ENCODE measurements at regions not wholly inside any gene's neighbourhood (a gene's known extent, or its start where the extent isn't known, plus 50 kb on each side); places are given as distances from the start of the nearest gene placed in this dataset.

GRCh38 chr2:67137699-67138098, 259.4 kb upstream of the ETAA1 start:
- Histone ChIP-seq H3K27me3 (no peaks in the 10 kb centered on the region), H3K36me3 (no peaks in the 10 kb centered on the region), H3K4me1 (no peaks in the 10 kb centered on the region), H3K4me3 (no peak overlapping the region), H3K27ac (no peak overlapping the region), H3K9me3 (no peaks in the 10 kb centered on the region)
- in situ Hi-C loops (cut with MboI; ENCODE audit: low sequenced_read_pairs in 4 of 4) = no loop called here
- TF ChIP-seq CTCF (IDR thresholded peaks at IDR 0.05 in 4 of 5, conservative IDR thresholded peaks at IDR 0.05 in 1 of 5) = no peak
- no peak for TF ChIP-seq POLR2A (IDR thresholded peaks at IDR 0.05)
- intact Hi-C loops (cut with DNase I; ENCODE audit: low total_unique reads) = no loop called here
- DNase-seq (no peak), ATAC-seq (no peak)

- in situ Hi-C loops (cut with MboI; ENCODE audit: low sequenced_read_pairs in 4 of 4) (no loop called here), intact Hi-C loops (cut with DNase I; ENCODE audit: low total_unique reads) (no loop called here)
Measured at GRCh38 chr2:67142071-67142470, 255.1 kb upstream of the ETAA1 start.

GRCh38 chr2:67142741-67143140, 254.4 kb upstream of the ETAA1 start:
- DNase-seq = no peak
- Histone ChIP-seq H3K4me3 (no peak overlapping the region), H3K36me3 (no peaks in the 10 kb centered on the region), H3K4me1 (no peaks in the 10 kb centered on the region), H3K27me3 (no peaks in the 10 kb centered on the region), H3K27ac (no peak overlapping the region), H3K9me3 (no peaks in the 10 kb centered on the region)
- no peak for ATAC-seq
- in situ Hi-C loops (cut with MboI; ENCODE audit: low sequenced_read_pairs in 4 of 4) (no loop called here), intact Hi-C loops (cut with DNase I; ENCODE audit: low total_unique reads) (no loop called here)
- TF ChIP-seq POLR2A (IDR thresholded peaks at IDR 0.05) = no peak
- no peak for TF ChIP-seq CTCF (IDR thresholded peaks at IDR 0.05 in 4 of 5, conservative IDR thresholded peaks at IDR 0.05 in 1 of 5)

More at GRCh38 chr2:67142071-67142470, 255.1 kb upstream of the ETAA1 start:
- no peaks in the 10 kb centered on the region for H3K27me3 ChIP-seq
- ATAC-seq = no peak
- no peak for DNase-seq
- H3K4me3 ChIP-seq = no peak overlapping the region
- no peaks in the 10 kb centered on the region for H3K4me1 ChIP-seq
- TF ChIP-seq CTCF (IDR thresholded peaks at IDR 0.05 in 4 of 5, conservative IDR thresholded peaks at IDR 0.05 in 1 of 5) (no peak), POLR2A (IDR thresholded peaks at IDR 0.05) (no peak)
- H3K27ac ChIP-seq = no peak overlapping the region
- no peaks in the 10 kb centered on the region for H3K9me3 ChIP-seq
- no peaks in the 10 kb centered on the region for H3K36me3 ChIP-seq

- no peaks in the 10 kb centered on the region for H3K27me3 ChIP-seq
- in situ Hi-C loops (cut with MboI; ENCODE audit: low sequenced_read_pairs in 4 of 4) (no loop called here), intact Hi-C loops (cut with DNase I; ENCODE audit: low total_unique reads) (no loop called here)
- no peak for TF ChIP-seq CTCF (IDR thresholded peaks at IDR 0.05 in 4 of 5, conservative IDR thresholded peaks at IDR 0.05 in 1 of 5)
- TF ChIP-seq POLR2A (IDR thresholded peaks at IDR 0.05) = no peak
- no peaks in the 10 kb centered on the region for H3K4me1 ChIP-seq
- DNase-seq = no peak
- H3K4me3 ChIP-seq = no peak overlapping the region
- H3K36me3 ChIP-seq = no peaks in the 10 kb centered on the region
- H3K9me3 ChIP-seq = no peaks in the 10 kb centered on the region
- H3K27ac ChIP-seq = no peak overlapping the region
- ATAC-seq = no peak
Measured at GRCh38 chr2:67145851-67146250, 251.3 kb upstream of the ETAA1 start.

GRCh38 chr2:67156796-67157195, 240.3 kb upstream of the ETAA1 start:
- TF ChIP-seq CTCF (IDR thresholded peaks at IDR 0.05 in 4 of 5, conservative IDR thresholded peaks at IDR 0.05 in 1 of 5) = no peak
- no peak for TF ChIP-seq POLR2A (IDR thresholded peaks at IDR 0.05)
- no peak for DNase-seq
- in situ Hi-C loops (cut with MboI; ENCODE audit: low sequenced_read_pairs in 4 of 4) (no loop called here), intact Hi-C loops (cut with DNase I; ENCODE audit: low total_unique reads) (no loop called here)
- H3K27ac ChIP-seq = no peak overlapping the region
- no peak for ATAC-seq
- H3K9me3 ChIP-seq = peaks cover 0 to 5% (median 0%) of the 10 kb centered on the region in 3 donors
- H3K27me3 ChIP-seq = no peaks in the 10 kb centered on the region
- H3K4me3 ChIP-seq = no peak overlapping the region
- no peaks in the 10 kb centered on the region for H3K4me1 ChIP-seq
- no peaks in the 10 kb centered on the region for H3K36me3 ChIP-seq
